ENCODE measurements at regions not wholly inside any gene's neighbourhood (a gene's known extent, or its start where the extent isn't known, plus 50 kb on each side); places are given as distances from the start of the nearest gene placed in this dataset.

DNA sequence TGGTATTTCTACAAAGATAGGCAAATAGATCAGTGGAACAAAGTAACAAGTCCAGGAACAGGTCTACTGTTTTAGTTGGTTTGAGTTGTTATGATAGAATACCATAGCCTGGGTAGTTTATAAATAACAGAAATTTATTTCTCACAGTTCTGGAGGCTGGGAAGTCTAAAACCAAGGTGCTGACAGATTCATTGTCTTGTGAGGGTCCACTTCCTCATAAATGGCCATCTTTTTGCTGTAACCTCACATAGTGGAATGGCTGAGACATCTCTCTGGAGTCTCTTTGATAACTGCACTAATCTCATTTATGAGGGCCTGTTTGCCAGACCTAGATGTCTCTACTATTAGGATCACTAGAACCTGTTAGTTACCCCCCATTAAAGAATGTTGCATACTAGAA, 152.3 kb upstream of the MYRIP start (continued):
- TF ChIP-seq, protein P1, sequence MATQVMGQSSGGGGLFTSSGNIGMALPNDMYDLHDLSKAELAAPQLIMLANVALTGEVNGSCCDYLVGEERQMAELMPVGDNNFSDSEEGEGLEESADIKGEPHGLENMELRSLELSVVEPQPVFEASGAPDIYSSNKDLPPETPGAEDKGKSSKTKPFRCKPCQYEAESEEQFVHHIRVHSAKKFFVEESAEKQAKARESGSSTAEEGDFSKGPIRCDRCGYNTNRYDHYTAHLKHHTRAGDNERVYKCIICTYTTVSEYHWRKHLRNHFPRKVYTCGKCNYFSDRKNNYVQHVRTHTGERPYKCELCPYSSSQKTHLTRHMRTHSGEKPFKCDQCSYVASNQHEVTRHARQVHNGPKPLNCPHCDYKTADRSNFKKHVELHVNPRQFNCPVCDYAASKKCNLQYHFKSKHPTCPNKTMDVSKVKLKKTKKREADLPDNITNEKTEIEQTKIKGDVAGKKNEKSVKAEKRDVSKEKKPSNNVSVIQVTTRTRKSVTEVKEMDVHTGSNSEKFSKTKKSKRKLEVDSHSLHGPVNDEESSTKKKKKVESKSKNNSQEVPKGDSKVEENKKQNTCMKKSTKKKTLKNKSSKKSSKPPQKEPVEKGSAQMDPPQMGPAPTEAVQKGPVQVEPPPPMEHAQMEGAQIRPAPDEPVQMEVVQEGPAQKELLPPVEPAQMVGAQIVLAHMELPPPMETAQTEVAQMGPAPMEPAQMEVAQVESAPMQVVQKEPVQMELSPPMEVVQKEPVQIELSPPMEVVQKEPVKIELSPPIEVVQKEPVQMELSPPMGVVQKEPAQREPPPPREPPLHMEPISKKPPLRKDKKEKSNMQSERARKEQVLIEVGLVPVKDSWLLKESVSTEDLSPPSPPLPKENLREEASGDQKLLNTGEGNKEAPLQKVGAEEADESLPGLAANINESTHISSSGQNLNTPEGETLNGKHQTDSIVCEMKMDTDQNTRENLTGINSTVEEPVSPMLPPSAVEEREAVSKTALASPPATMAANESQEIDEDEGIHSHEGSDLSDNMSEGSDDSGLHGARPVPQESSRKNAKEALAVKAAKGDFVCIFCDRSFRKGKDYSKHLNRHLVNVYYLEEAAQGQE (IDR thresholded peaks at IDR 0.05; ENCODE audit: unreplicated experiment) = no peak
- TF ChIP-seq, protein P2, sequence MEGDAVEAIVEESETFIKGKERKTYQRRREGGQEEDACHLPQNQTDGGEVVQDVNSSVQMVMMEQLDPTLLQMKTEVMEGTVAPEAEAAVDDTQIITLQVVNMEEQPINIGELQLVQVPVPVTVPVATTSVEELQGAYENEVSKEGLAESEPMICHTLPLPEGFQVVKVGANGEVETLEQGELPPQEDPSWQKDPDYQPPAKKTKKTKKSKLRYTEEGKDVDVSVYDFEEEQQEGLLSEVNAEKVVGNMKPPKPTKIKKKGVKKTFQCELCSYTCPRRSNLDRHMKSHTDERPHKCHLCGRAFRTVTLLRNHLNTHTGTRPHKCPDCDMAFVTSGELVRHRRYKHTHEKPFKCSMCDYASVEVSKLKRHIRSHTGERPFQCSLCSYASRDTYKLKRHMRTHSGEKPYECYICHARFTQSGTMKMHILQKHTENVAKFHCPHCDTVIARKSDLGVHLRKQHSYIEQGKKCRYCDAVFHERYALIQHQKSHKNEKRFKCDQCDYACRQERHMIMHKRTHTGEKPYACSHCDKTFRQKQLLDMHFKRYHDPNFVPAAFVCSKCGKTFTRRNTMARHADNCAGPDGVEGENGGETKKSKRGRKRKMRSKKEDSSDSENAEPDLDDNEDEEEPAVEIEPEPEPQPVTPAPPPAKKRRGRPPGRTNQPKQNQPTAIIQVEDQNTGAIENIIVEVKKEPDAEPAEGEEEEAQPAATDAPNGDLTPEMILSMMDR (conservative IDR thresholded peaks at IDR 0.05; ENCODE audit: low read depth in 2 of 2) = no peak
- TF ChIP-seq NANOG (IDR thresholded peaks at IDR 0.05; ENCODE audit: borderline replicate concordance) (no peak), POLR2AphosphoS5 (IDR thresholded peaks at IDR 0.05; ENCODE audit: low read depth) (no peak), ZNF331 (CRISPR knock-in tag; IDR thresholded peaks at IDR 0.05; ENCODE audit: low read depth) (no peak), EZH2phosphoT487 (IDR thresholded peaks at IDR 0.05; ENCODE audit: unreplicated experiment) (no peak)

DNA sequence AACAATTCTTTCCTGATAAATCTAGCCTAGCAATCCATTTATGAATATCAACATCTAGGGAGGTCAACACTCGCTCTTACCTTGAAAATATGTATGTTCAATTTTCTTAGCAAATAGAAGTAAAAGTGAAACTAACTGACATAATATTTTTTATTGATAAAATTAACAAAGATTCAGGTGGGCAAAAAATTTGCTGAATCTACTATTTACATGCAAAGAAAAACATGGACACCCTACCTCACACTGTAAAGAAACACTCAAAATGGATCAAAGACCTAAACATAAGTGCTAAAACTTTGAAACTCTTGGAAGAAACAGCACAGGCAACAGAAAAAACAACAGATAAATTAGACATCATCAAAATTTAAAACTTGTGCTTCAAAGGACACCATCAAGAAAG, 151.6 kb upstream of the MYRIP start:
- Histone ChIP-seq H3K27ac (ENCODE audit: low read depth) (no peak overlapping the region), H2AFZ (no peak overlapping the region), H3K4me3 (no peak overlapping the region), H3K4me2 (no peak overlapping the region), H3K36me3 (ENCODE audit: insufficient read depth) (no peaks in the 10 kb centered on the region), H3K9me2 (ENCODE audit: insufficient read depth) (no peaks in the 10 kb centered on the region), H3K27me3 (ENCODE audit: insufficient read depth) (no peaks in the 10 kb centered on the region), H4K20me1 (replicated peaks; ENCODE audit: insufficient read depth) (no peaks in the 10 kb centered on the region), H3K79me2 (replicated peaks; ENCODE audit: insufficient read depth) (no peaks in the 10 kb centered on the region), H3F3A (replicated peaks; ENCODE audit: low read depth) (no peaks in the 10 kb centered on the region), H3K4me1 (ENCODE audit: insufficient read depth) (no peaks in the 10 kb centered on the region)
- H3K27me3 Mint-ChIP-seq (ENCODE audit: insufficient read depth, low read depth, poor library complexity) = no peaks in the 10 kb centered on the region
- H3K27ac Mint-ChIP-seq = no peak overlapping the region
- ATAC-seq = no peak
- no peak overlapping the region for H3K4me3 Mint-ChIP-seq
- H3K9me3 Mint-ChIP-seq = peaks cover 18% of the 10 kb centered on the region
- no peaks in the 10 kb centered on the region; the same call in 2 of the 3 replicates for H3K36me3 Mint-ChIP-seq (ENCODE audit: low read depth)
- no peaks in the 10 kb centered on the region for H3K4me1 Mint-ChIP-seq
- DNase-seq (ENCODE audit: low spot score) = no peak
- TF ChIP-seq STAT1 (IDR thresholded peaks at IDR 0.05; ENCODE audit: unreplicated experiment) = no peak
- no peak for TF ChIP-seq ZNF331 (CRISPR knock-in tag; IDR thresholded peaks at IDR 0.05; ENCODE audit: low read depth)
- TF ChIP-seq NANOG (IDR thresholded peaks at IDR 0.05; ENCODE audit: borderline replicate concordance) = no peak
- TF ChIP-seq, protein P3, sequence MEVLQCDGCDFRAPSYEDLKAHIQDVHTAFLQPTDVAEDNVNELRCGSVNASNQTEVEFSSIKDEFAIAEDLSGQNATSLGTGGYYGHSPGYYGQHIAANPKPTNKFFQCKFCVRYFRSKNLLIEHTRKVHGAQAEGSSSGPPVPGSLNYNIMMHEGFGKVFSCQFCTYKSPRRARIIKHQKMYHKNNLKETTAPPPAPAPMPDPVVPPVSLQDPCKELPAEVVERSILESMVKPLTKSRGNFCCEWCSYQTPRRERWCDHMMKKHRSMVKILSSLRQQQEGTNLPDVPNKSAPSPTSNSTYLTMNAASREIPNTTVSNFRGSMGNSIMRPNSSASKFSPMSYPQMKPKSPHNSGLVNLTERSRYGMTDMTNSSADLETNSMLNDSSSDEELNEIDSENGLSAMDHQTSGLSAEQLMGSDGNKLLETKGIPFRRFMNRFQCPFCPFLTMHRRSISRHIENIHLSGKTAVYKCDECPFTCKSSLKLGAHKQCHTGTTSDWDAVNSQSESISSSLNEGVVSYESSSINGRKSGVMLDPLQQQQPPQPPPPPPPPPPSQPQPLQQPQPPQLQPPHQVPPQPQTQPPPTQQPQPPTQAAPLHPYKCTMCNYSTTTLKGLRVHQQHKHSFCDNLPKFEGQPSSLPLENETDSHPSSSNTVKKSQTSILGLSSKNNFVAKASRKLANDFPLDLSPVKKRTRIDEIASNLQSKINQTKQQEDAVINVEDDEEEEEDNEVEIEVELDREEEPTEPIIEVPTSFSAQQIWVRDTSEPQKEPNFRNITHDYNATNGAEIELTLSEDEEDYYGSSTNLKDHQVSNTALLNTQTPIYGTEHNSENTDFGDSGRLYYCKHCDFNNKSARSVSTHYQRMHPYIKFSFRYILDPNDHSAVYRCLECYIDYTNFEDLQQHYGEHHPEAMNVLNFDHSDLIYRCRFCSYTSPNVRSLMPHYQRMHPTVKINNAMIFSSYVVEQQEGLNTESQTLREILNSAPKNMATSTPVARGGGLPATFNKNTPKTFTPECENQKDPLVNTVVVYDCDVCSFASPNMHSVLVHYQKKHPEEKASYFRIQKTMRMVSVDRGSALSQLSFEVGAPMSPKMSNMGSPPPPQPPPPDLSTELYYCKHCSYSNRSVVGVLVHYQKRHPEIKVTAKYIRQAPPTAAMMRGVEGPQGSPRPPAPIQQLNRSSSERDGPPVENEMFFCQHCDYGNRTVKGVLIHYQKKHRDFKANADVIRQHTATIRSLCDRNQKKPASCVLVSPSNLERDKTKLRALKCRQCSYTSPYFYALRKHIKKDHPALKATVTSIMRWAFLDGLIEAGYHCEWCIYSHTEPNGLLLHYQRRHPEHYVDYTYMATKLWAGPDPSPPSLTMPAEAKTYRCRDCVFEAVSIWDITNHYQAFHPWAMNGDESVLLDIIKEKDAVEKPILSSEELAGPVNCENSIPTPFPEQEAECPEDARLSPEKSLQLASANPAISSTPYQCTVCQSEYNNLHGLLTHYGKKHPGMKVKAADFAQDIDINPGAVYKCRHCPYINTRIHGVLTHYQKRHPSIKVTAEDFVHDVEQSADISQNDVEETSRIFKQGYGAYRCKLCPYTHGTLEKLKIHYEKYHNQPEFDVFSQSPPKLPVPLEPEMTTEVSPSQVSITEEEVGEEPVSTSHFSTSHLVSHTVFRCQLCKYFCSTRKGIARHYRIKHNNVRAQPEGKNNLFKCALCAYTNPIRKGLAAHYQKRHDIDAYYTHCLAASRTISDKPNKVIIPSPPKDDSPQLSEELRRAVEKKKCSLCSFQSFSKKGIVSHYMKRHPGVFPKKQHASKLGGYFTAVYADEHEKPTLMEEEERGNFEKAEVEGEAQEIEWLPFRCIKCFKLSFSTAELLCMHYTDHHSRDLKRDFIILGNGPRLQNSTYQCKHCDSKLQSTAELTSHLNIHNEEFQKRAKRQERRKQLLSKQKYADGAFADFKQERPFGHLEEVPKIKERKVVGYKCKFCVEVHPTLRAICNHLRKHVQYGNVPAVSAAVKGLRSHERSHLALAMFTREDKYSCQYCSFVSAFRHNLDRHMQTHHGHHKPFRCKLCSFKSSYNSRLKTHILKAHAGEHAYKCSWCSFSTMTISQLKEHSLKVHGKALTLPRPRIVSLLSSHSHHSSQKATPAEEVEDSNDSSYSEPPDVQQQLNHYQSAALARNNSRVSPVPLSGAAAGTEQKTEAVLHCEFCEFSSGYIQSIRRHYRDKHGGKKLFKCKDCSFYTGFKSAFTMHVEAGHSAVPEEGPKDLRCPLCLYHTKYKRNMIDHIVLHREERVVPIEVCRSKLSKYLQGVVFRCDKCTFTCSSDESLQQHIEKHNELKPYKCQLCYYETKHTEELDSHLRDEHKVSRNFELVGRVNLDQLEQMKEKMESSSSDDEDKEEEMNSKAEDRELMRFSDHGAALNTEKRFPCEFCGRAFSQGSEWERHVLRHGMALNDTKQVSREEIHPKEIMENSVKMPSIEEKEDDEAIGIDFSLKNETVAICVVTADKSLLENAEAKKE (CRISPR knock-in tag; IDR thresholded peaks at IDR 0.05) = no peak
- TF ChIP-seq, protein P2 (conservative IDR thresholded peaks at IDR 0.05; ENCODE audit: low read depth in 2 of 2) = no peak
- TF ChIP-seq CREB1 (CRISPR knock-in tag; IDR thresholded peaks at IDR 0.05; ENCODE audit: low read depth) = no peak
- TF ChIP-seq, protein P4, sequence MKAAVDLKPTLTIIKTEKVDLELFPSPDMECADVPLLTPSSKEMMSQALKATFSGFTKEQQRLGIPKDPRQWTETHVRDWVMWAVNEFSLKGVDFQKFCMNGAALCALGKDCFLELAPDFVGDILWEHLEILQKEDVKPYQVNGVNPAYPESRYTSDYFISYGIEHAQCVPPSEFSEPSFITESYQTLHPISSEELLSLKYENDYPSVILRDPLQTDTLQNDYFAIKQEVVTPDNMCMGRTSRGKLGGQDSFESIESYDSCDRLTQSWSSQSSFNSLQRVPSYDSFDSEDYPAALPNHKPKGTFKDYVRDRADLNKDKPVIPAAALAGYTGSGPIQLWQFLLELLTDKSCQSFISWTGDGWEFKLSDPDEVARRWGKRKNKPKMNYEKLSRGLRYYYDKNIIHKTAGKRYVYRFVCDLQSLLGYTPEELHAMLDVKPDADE (IDR thresholded peaks at IDR 0.05) = no peak

Data from GM23338 (cell line).